Rectal smooth muscle tissue (tissue), 1 donor: ENCODE measurements at regions not wholly inside any gene's neighbourhood (a gene's known extent, or its start where the extent isn't known, plus 50 kb on each side); places are given as distances from the start of the nearest gene placed in this dataset.
A peak's percentile ranks its signal among the peaks of the same experiment; 100 is the strongest.

ENCODE experiments used
- H3K27ac ChIP-seq: one replicate; pipeline ENCODE4 v1.7.0; 2013; ENCODE audit warnings: low read depth, low read length, inconsistent platforms
- H3K27me3 ChIP-seq: one replicate; pipeline ENCODE4 v1.7.0; 2013; ENCODE audit warnings: low read length; ENCODE audit not compliant: control insufficient read depth, insufficient read depth
- H3K36me3 ChIP-seq: one replicate; pipeline ENCODE4 v1.7.0; 2013; ENCODE audit warnings: low read length; ENCODE audit not compliant: control insufficient read depth, insufficient read depth
- H3K4me1 ChIP-seq: one replicate; pipeline ENCODE4 v1.7.0; 2013; ENCODE audit warnings: low read length; ENCODE audit not compliant: control insufficient read depth, insufficient read depth
- H3K4me3 ChIP-seq: one replicate; pipeline ENCODE4 v1.7.0; 2013; ENCODE audit warnings: low read length
- H3K9ac ChIP-seq: one replicate; pipeline ENCODE4 v1.7.0; 2013; ENCODE audit warnings: low read length

- Histone ChIP-seq H3K27ac (no peak overlapping the region), H3K4me3 (peak overlapping the region; percentile 12), H3K27me3 (no peaks in the 10 kb centered on the region), H3K36me3 (no peaks in the 10 kb centered on the region), H3K4me1 (peaks cover 2% of the 10 kb centered on the region), H3K9ac (no peak overlapping the region)
Measured at GRCh38 chr6:20291764-20292580, 79.7 kb upstream of the MBOAT1 start.

GRCh38 chr6:20292905-20293304 lies 80.6 kb upstream of the MBOAT1 start:
- H3K36me3 ChIP-seq: no peaks in the 10 kb centered on the region
- no peak overlapping the region for H3K9ac ChIP-seq
- no peaks in the 10 kb centered on the region for H3K27me3 ChIP-seq
- H3K4me1 ChIP-seq: peaks cover 2% of the 10 kb centered on the region
- H3K4me3 ChIP-seq: no peak overlapping the region
- H3K27ac ChIP-seq: no peak overlapping the region

- Histone ChIP-seq H3K36me3 (no peaks in the 10 kb centered on the region), H3K9ac (no peak overlapping the region), H3K27me3 (no peaks in the 10 kb centered on the region), H3K27ac (no peak overlapping the region), H3K4me3 (no peak overlapping the region), H3K4me1 (no peaks in the 10 kb centered on the region)
Measured at GRCh38 chr6:20301256-20301655, 89.0 kb upstream of the MBOAT1 start.

GRCh38 chr6:20302168-20302567 lies 89.9 kb upstream of the MBOAT1 start:
- no peak overlapping the region for H3K27ac ChIP-seq
- H3K4me3 ChIP-seq: no peak overlapping the region
- no peaks in the 10 kb centered on the region for H3K36me3 ChIP-seq
- H3K4me1 ChIP-seq: no peaks in the 10 kb centered on the region
- H3K9ac ChIP-seq: no peak overlapping the region
- no peaks in the 10 kb centered on the region for H3K27me3 ChIP-seq

GRCh38 chr6:20302702-20303251 lies 90.5 kb upstream of the MBOAT1 start:
- Histone ChIP-seq H3K4me1 (no peaks in the 10 kb centered on the region), H3K36me3 (no peaks in the 10 kb centered on the region), H3K27ac (no peak overlapping the region), H3K9ac (no peak overlapping the region), H3K27me3 (no peaks in the 10 kb centered on the region), H3K4me3 (no peak overlapping the region)

GRCh38 chr6:20306491-20306890 lies 94.2 kb upstream of the MBOAT1 start:
- Histone ChIP-seq H3K27ac (no peak overlapping the region), H3K36me3 (no peaks in the 10 kb centered on the region), H3K4me1 (no peaks in the 10 kb centered on the region), H3K9ac (no peak overlapping the region), H3K4me3 (no peak overlapping the region), H3K27me3 (no peaks in the 10 kb centered on the region)

GRCh38 chr6:20309186-20309585 lies 92.5 kb upstream of the E2F3 start:
- no peaks in the 10 kb centered on the region for H3K36me3 ChIP-seq
- no peaks in the 10 kb centered on the region for H3K27me3 ChIP-seq
- H3K4me1 ChIP-seq: no peaks in the 10 kb centered on the region
- H3K4me3 ChIP-seq: no peak overlapping the region
- no peak overlapping the region for H3K9ac ChIP-seq
- H3K27ac ChIP-seq: no peak overlapping the region

GRCh38 chr6:20310185-20310584 lies 91.5 kb upstream of the E2F3 start:
- no peaks in the 10 kb centered on the region for H3K4me1 ChIP-seq
- no peak overlapping the region for H3K27ac ChIP-seq
- no peaks in the 10 kb centered on the region for H3K36me3 ChIP-seq
- no peaks in the 10 kb centered on the region for H3K27me3 ChIP-seq
- no peak overlapping the region for H3K4me3 ChIP-seq
- H3K9ac ChIP-seq: no peak overlapping the region

- Histone ChIP-seq H3K27ac (no peak overlapping the region), H3K27me3 (no peaks in the 10 kb centered on the region), H3K4me3 (no peak overlapping the region), H3K36me3 (no peaks in the 10 kb centered on the region), H3K4me1 (no peaks in the 10 kb centered on the region), H3K9ac (no peak overlapping the region)
Measured at GRCh38 chr6:20312606-20313005, 89.1 kb upstream of the E2F3 start.

- Histone ChIP-seq H3K9ac (no peak overlapping the region), H3K27me3 (no peaks in the 10 kb centered on the region), H3K4me1 (no peaks in the 10 kb centered on the region), H3K4me3 (no peak overlapping the region), H3K36me3 (no peaks in the 10 kb centered on the region), H3K27ac (no peak overlapping the region)
Measured at GRCh38 chr6:20313051-20313450, 88.6 kb upstream of the E2F3 start.

- Histone ChIP-seq H3K36me3 (no peaks in the 10 kb centered on the region), H3K27me3 (no peaks in the 10 kb centered on the region), H3K4me1 (no peaks in the 10 kb centered on the region), H3K9ac (no peak overlapping the region), H3K4me3 (no peak overlapping the region), H3K27ac (no peak overlapping the region)
Measured at GRCh38 chr6:20313960-20314530, 87.6 kb upstream of the E2F3 start.

GRCh38 chr6:20314866-20315845 lies 86.5 kb upstream of the E2F3 start:
- no peaks in the 10 kb centered on the region for H3K4me1 ChIP-seq
- H3K36me3 ChIP-seq: no peaks in the 10 kb centered on the region
- H3K27ac ChIP-seq: no peak overlapping the region
- H3K4me3 ChIP-seq: no peak overlapping the region
- H3K9ac ChIP-seq: no peak overlapping the region
- no peaks in the 10 kb centered on the region for H3K27me3 ChIP-seq
